Panc1 (cell line): ENCODE measurements at regions not wholly inside any gene's neighbourhood (a gene's known extent, or its start where the extent isn't known, plus 50 kb on each side); places are given as distances from the start of the nearest gene placed in this dataset.

Experiments used
- ATAC-seq: fragments of 200-7000 bp; cut with Tn5 transposase; 2 replicates; pipeline ENCODE4 v1.9.1; 2020; ENCODE audit warnings: mild to moderate bottlenecking, moderate library complexity
- BruUV-seq: library from RNA; stranded (reverse); fragments of 400-500 nt; replicated peaks from 2 replicates; lab custom pipeline; 2021; lab: Mats Ljungman, UMichigan
- CTCF ChIA-PET: fragments of 300-600 bp; sonication (Branson Sonifier 250); formaldehyde crosslinking; loops from one replicate; lab custom pipeline; 2022; ENCODE audit warnings: antibody characterized with exemption; lab: Charles Lee
- POLR2A ChIA-PET: fragments of 300-600 bp; sonication (Branson Sonifier 250); formaldehyde crosslinking; loops from one replicate; lab custom pipeline; 2022; ENCODE audit warnings: antibody characterized with exemption; lab: Charles Lee
- DNase-seq: peaks from one replicate; pipeline ENCODE4 v3.0.0-alpha.2; 2010; ENCODE audit warnings: low read depth, low spot score
- H3K27ac ChIP-seq: 2 replicates; pipeline ENCODE4 v1.5.1; 2011; ENCODE audit warnings: mild to moderate bottlenecking, low read length, inconsistent platforms
- H3K27me3 ChIP-seq: fragments of 200-500 bp; sonication (Bioruptor generic); 2 replicates; pipeline ENCODE4 v1.6.0; 2014; ENCODE audit warnings: low read length, inconsistent platforms; ENCODE audit not compliant: control insufficient read depth, insufficient read depth
- H3K36me3 ChIP-seq: fragments of 200-500 bp; sonication (Bioruptor generic); 2 replicates; pipeline ENCODE4 v1.5.1; 2014; ENCODE audit warnings: inconsistent platforms, mild to moderate bottlenecking, low read length, moderate library complexity; ENCODE audit not compliant: control insufficient read depth, insufficient read depth
- H3K4me1 ChIP-seq: 2 replicates; pipeline ENCODE4 v1.5.1; 2011; ENCODE audit warnings: inconsistent platforms, mild to moderate bottlenecking, low read length, moderate library complexity; ENCODE audit not compliant: control insufficient read depth, insufficient read depth
- H3K4me3 ChIP-seq, 2 experiments: 2 replicates each; pipeline ENCODE4 v1.5.1; 2011 to 2012; ENCODE audit warnings: low read depth in 2 of 2, low read length in 2 of 2, mild to moderate bottlenecking in 2 of 2, inconsistent platforms in 1 of 2, moderate library complexity in 1 of 2
- H3K9me3 ChIP-seq: fragments of 200-500 bp; sonication (Bioruptor generic); 2 replicates; pipeline ENCODE4 v1.5.1; 2014; ENCODE audit warnings: low read depth, mild to moderate bottlenecking, inconsistent platforms, low read length, moderate library complexity; ENCODE audit not compliant: control insufficient read depth, insufficient read depth
- CTCF ChIP-seq: fragments of 450-650 bp; IDR thresholded peaks from 2 replicates; pipeline ENCODE4 v1.5.1; 2017; ENCODE audit warnings: mild to moderate bottlenecking
- POLR2AphosphoS5 ChIP-seq: IDR thresholded peaks from 2 replicates; pipeline ENCODE4 v1.6.1; 2012; ENCODE audit warnings: mild to moderate bottlenecking, low read depth, low read length, moderate library complexity
- REST ChIP-seq, 2 experiments: IDR thresholded peaks; 2 replicates each; pipeline ENCODE4 v1.6.1; 2011 to 2012; ENCODE audit warnings: low read depth in 2 of 2, control low read depth in 1 of 2, low read length in 1 of 2, mild to moderate bottlenecking in 1 of 2, moderate library complexity in 1 of 2; ENCODE audit not compliant: insufficient read depth in 1 of 2
- SIN3A ChIP-seq: IDR thresholded peaks from 2 replicates; pipeline ENCODE4 v1.6.1; 2012; ENCODE audit warnings: low read depth, mild to moderate bottlenecking, low read length, moderate library complexity, borderline replicate concordance; ENCODE audit not compliant: insufficient read depth
- TCF7L2 ChIP-seq: IDR thresholded peaks from 2 replicates; pipeline ENCODE4 v1.6.1; 2011; ENCODE audit warnings: mild to moderate bottlenecking, low read depth, low read length, inconsistent platforms
- in situ Hi-C: cut with HindIII; loops from 2 replicates; pipeline ENCODE4 v1.10.0; 2016; ENCODE audit warnings: low sequenced_read_pairs, low pct_unique_long_range_greater_than_20kb
- intact Hi-C: fragments of 100-400 bp; cut with micrococcal nuclease; formaldehyde crosslinking; loops from one replicate; pipeline ENCODE4 v1.10.0; 2022; ENCODE audit not compliant: unreplicated experiment

GRCh38 chr2:194264586-194264985, 1392.4 kb upstream of the SLC39A10 start:
- H3K4me3 ChIP-seq: no peak overlapping the region
- no peaks in the 10 kb centered on the region for H3K9me3 ChIP-seq
- TF ChIP-seq TCF7L2 (no peak), POLR2AphosphoS5 (no peak), CTCF (no peak), REST (IDR thresholded peaks at IDR 0.05; ENCODE audit: insufficient read depth in 1 of 2, low read depth in 2 of 2, low read length in 1 of 2) (no peak), SIN3A (no peak)
- ChIA-PET POLR2A (no interaction called here), CTCF (no interaction called here)
- H3K4me1 ChIP-seq: no peaks in the 10 kb centered on the region
- intact Hi-C loops: no loop called here
- in situ Hi-C loops: no loop called here
- H3K27me3 ChIP-seq: no peaks in the 10 kb centered on the region
- no peaks in the 10 kb centered on the region for H3K36me3 ChIP-seq
- DNase-seq (no peak), ATAC-seq (no peak)
- BruUV-seq: no TSS peak
- no peak overlapping the region for H3K27ac ChIP-seq

- Histone ChIP-seq H3K4me1 (no peaks in the 10 kb centered on the region), H3K4me3 (no peak overlapping the region), H3K27ac (no peak overlapping the region), H3K27me3 (no peaks in the 10 kb centered on the region), H3K36me3 (no peaks in the 10 kb centered on the region), H3K9me3 (no peaks in the 10 kb centered on the region)
- ATAC-seq (no peak), DNase-seq (no peak)
- TF ChIP-seq TCF7L2: no peak
- BruUV-seq: no TSS peak
- in situ Hi-C loops (no loop called here), intact Hi-C loops (no loop called here)
- ChIA-PET CTCF (no interaction called here), POLR2A (no interaction called here)
Measured at GRCh38 chr2:194260185-194260584, 1396.8 kb upstream of the SLC39A10 start.

- no peaks in the 10 kb centered on the region for H3K9me3 ChIP-seq
- intact Hi-C loops (no loop called here), in situ Hi-C loops (no loop called here)
- TF ChIP-seq CTCF: no peak
- TF ChIP-seq SIN3A: no peak
- TF ChIP-seq POLR2AphosphoS5: no peak
- no peak for TF ChIP-seq REST (IDR thresholded peaks at IDR 0.05; ENCODE audit: insufficient read depth in 1 of 2, low read depth in 2 of 2, low read length in 1 of 2)
- TF ChIP-seq TCF7L2: no peak
- ATAC-seq (no peak), DNase-seq (no peak)
- ChIA-PET CTCF (no interaction called here), POLR2A (no interaction called here)
- no peak overlapping the region for H3K4me3 ChIP-seq
- no peaks in the 10 kb centered on the region for H3K36me3 ChIP-seq
- no peaks in the 10 kb centered on the region for H3K4me1 ChIP-seq
- BruUV-seq: no TSS peak
- H3K27me3 ChIP-seq: no peaks in the 10 kb centered on the region
- no peak overlapping the region for H3K27ac ChIP-seq
Measured at GRCh38 chr2:194257095-194257494, 1399.9 kb upstream of the SLC39A10 start.
